ENCODE measurements at regions not wholly inside any gene's neighbourhood (a gene's known extent, or its start where the extent isn't known, plus 50 kb on each side); places are given as distances from the start of the nearest gene placed in this dataset.

DNA sequence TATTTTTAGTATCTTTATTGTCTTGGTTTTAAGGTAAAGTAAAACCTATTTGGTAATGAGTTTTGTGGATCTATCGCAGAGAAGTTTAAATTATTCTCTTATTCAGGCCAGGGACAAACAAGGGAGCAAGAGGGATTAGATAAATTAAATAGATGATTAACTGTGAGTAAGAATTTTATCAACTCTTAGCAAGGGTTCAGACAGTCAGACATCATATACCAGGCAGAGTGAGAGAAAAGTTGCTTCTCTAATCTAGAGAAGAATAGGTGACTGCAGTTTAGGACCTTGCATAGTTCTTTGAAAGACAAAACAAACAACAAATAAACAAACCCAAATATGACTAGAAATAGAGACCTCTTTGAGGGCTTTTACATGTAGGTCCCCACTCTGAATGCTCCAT is 840.2 kb upstream of the GOT2 start:
- Histone ChIP-seq H3K9me3 (ENCODE audit: control insufficient read depth, insufficient read depth, low read depth, low read length) (no peaks in the 10 kb centered on the region), H3K36me3 (ENCODE audit: control insufficient read depth, insufficient read depth, low read length) (no peaks in the 10 kb centered on the region), H3K4me3 (ENCODE audit: low read depth in 2 of 2, low read length in 2 of 2) (no peak overlapping the region), H3K27me3 (ENCODE audit: control insufficient read depth, insufficient read depth, low read length) (no peaks in the 10 kb centered on the region), H3K4me1 (ENCODE audit: control insufficient read depth, insufficient read depth, low read length) (no peaks in the 10 kb centered on the region), H3K27ac (ENCODE audit: low read length) (no peak overlapping the region)
- ChIA-PET POLR2A (no interaction called here), CTCF (no interaction called here)
- DNase-seq (ENCODE audit: low read depth, low spot score) (no peak), ATAC-seq (no peak)
- intact Hi-C loops (cut with micrococcal nuclease; ENCODE audit: unreplicated experiment) = no loop called here
- no peak for TF ChIP-seq SIN3A (IDR thresholded peaks at IDR 0.05; ENCODE audit: borderline replicate concordance, insufficient read depth, low read depth, low read length)
- TF ChIP-seq TCF7L2 (IDR thresholded peaks at IDR 0.05; ENCODE audit: low read depth, low read length) = no peak
- no peak for TF ChIP-seq POLR2AphosphoS5 (IDR thresholded peaks at IDR 0.05; ENCODE audit: low read depth, low read length)
- no peak for TF ChIP-seq REST (IDR thresholded peaks at IDR 0.05; ENCODE audit: insufficient read depth in 1 of 2, low read depth in 2 of 2, low read length in 1 of 2)
- TF ChIP-seq, protein P1, sequence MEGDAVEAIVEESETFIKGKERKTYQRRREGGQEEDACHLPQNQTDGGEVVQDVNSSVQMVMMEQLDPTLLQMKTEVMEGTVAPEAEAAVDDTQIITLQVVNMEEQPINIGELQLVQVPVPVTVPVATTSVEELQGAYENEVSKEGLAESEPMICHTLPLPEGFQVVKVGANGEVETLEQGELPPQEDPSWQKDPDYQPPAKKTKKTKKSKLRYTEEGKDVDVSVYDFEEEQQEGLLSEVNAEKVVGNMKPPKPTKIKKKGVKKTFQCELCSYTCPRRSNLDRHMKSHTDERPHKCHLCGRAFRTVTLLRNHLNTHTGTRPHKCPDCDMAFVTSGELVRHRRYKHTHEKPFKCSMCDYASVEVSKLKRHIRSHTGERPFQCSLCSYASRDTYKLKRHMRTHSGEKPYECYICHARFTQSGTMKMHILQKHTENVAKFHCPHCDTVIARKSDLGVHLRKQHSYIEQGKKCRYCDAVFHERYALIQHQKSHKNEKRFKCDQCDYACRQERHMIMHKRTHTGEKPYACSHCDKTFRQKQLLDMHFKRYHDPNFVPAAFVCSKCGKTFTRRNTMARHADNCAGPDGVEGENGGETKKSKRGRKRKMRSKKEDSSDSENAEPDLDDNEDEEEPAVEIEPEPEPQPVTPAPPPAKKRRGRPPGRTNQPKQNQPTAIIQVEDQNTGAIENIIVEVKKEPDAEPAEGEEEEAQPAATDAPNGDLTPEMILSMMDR (IDR thresholded peaks at IDR 0.05) = no peak
- in situ Hi-C loops (cut with HindIII; ENCODE audit: low pct_unique_long_range_greater_than_20kb, low sequenced_read_pairs) = no loop called here
- BruUV-seq (replicated peaks) = no TSS peak

GRCh38 chr16:59573528-59574271 is 839.6 kb upstream of the GOT2 start:
- Histone ChIP-seq H3K36me3 (ENCODE audit: control insufficient read depth, insufficient read depth, low read length) (no peaks in the 10 kb centered on the region), H3K27ac (ENCODE audit: low read length) (no peak overlapping the region), H3K4me1 (ENCODE audit: control insufficient read depth, insufficient read depth, low read length) (no peaks in the 10 kb centered on the region), H3K27me3 (ENCODE audit: control insufficient read depth, insufficient read depth, low read length) (no peaks in the 10 kb centered on the region), H3K4me3 (ENCODE audit: low read depth in 2 of 2, low read length in 2 of 2) (no peak overlapping the region), H3K9me3 (ENCODE audit: control insufficient read depth, insufficient read depth, low read depth, low read length) (no peaks in the 10 kb centered on the region)
- intact Hi-C loops (cut with micrococcal nuclease; ENCODE audit: unreplicated experiment) = no loop called here
- ChIA-PET CTCF (no interaction called here), POLR2A (no interaction called here)
- DNase-seq (ENCODE audit: low read depth, low spot score) (peak; percentile 41), ATAC-seq (no peak)
- no TSS peak for BruUV-seq (replicated peaks)
- TF ChIP-seq, protein P1 (IDR thresholded peaks at IDR 0.05) = no peak
- TF ChIP-seq POLR2AphosphoS5 (IDR thresholded peaks at IDR 0.05; ENCODE audit: low read depth, low read length) (no peak), TCF7L2 (IDR thresholded peaks at IDR 0.05; ENCODE audit: low read depth, low read length) (no peak), REST (IDR thresholded peaks at IDR 0.05; ENCODE audit: insufficient read depth in 1 of 2, low read depth in 2 of 2, low read length in 1 of 2) (no peak), SIN3A (IDR thresholded peaks at IDR 0.05; ENCODE audit: borderline replicate concordance, insufficient read depth, low read depth, low read length) (no peak)
- in situ Hi-C loops (cut with HindIII; ENCODE audit: low pct_unique_long_range_greater_than_20kb, low sequenced_read_pairs) = no loop called here

Data from Panc1 (cell line).